Ishikawa (cell line): ENCODE measurements at regions not wholly inside any gene's neighbourhood (a gene's known extent, or its start where the extent isn't known, plus 50 kb on each side); places are given as distances from the start of the nearest gene placed in this dataset.

Experiments used
- CEBPB ChIP-seq: IDR thresholded peaks from 2 replicates; pipeline ENCODE4 v1.6.1; 2012
- EGR1 ChIP-seq: IDR thresholded peaks from 2 replicates; pipeline ENCODE4 v1.6.1; 2012
- EP300 ChIP-seq: IDR thresholded peaks from 2 replicates; pipeline ENCODE4 v1.6.1; 2012; ENCODE audit warnings: borderline replicate concordance
- FOXM1 ChIP-seq: IDR thresholded peaks from 2 replicates; pipeline ENCODE4 v1.6.1; 2012; ENCODE audit warnings: low read depth, borderline replicate concordance
- MAX ChIP-seq: IDR thresholded peaks from 2 replicates; pipeline ENCODE4 v1.6.1; 2012
- NFIC ChIP-seq: IDR thresholded peaks from 2 replicates; pipeline ENCODE4 v1.6.1; 2012
- RAD21 ChIP-seq: IDR thresholded peaks from 2 replicates; pipeline ENCODE4 v1.6.1; 2012; ENCODE audit warnings: low read depth
- REST ChIP-seq: IDR thresholded peaks from 2 replicates; pipeline ENCODE4 v1.6.1; 2012; ENCODE audit warnings: low read depth, mild to moderate bottlenecking
- TAF1 ChIP-seq: IDR thresholded peaks from 2 replicates; pipeline ENCODE4 v1.6.1; 2012; ENCODE audit warnings: low read depth, mild to moderate bottlenecking
- TCF12 ChIP-seq: IDR thresholded peaks from 2 replicates; pipeline ENCODE4 v1.6.1; 2012; ENCODE audit warnings: low read depth
- TEAD4 ChIP-seq: IDR thresholded peaks from 2 replicates; pipeline ENCODE4 v1.6.1; 2012
- USF1 ChIP-seq: IDR thresholded peaks from 2 replicates; pipeline ENCODE4 v1.6.1; 2012
- YY1 ChIP-seq: IDR thresholded peaks from 2 replicates; pipeline ENCODE4 v1.6.1; 2012; ENCODE audit warnings: low read depth

- TF ChIP-seq TCF12 (no peak), EP300 (no peak), RAD21 (no peak), YY1 (no peak), CEBPB (no peak), REST (no peak), NFIC (no peak), FOXM1 (no peak), TAF1 (no peak), USF1 (no peak), TEAD4 (no peak), EGR1 (no peak), MAX (no peak)
Measured at GRCh38 chr4:53905941-53906377, 158.4 kb downstream of the CHIC2 start.
